ENCODE measurements at regions not wholly inside any gene's neighbourhood (a gene's known extent, or its start where the extent isn't known, plus 50 kb on each side); places are given as distances from the start of the nearest gene placed in this dataset.

GRCh38 chr18:51639541-51639940 lies 442.1 kb upstream of the MEX3C start:
- no peaks in the 10 kb centered on the region for H3K27me3 ChIP-seq (ENCODE audit: control insufficient read depth, insufficient read depth, low read length)
- no peak overlapping the region for H3K4me3 ChIP-seq (ENCODE audit: low read length)
- H3K9me3 ChIP-seq (replicated peaks; ENCODE audit: low read length) = peaks cover 2% of the 10 kb centered on the region
- no peak overlapping the region for H3K9ac ChIP-seq (ENCODE audit: low read depth, low read length)
- no peaks in the 10 kb centered on the region for H3K36me3 ChIP-seq (ENCODE audit: insufficient read depth, low read length)
- H3K4me2 ChIP-seq (ENCODE audit: low read length) = no peak overlapping the region
- no peaks in the 10 kb centered on the region for H3K4me1 ChIP-seq (ENCODE audit: control insufficient read depth, insufficient read depth, low read length)

GRCh38 chr18:51643483-51643882 lies 446.0 kb upstream of the MEX3C start:
- Histone ChIP-seq H3K9me3 (replicated peaks; ENCODE audit: low read length) (peaks cover 11% of the 10 kb centered on the region), H3K4me1 (ENCODE audit: control insufficient read depth, insufficient read depth, low read length) (no peaks in the 10 kb centered on the region), H3K27me3 (ENCODE audit: control insufficient read depth, insufficient read depth, low read length) (no peaks in the 10 kb centered on the region), H3K36me3 (ENCODE audit: insufficient read depth, low read length) (no peaks in the 10 kb centered on the region), H3K9ac (ENCODE audit: low read depth, low read length) (no peak overlapping the region), H3K4me2 (ENCODE audit: low read length) (no peak overlapping the region), H3K4me3 (ENCODE audit: low read length) (no peak overlapping the region)

- no peaks in the 10 kb centered on the region for H3K27me3 ChIP-seq (ENCODE audit: control insufficient read depth, insufficient read depth, low read length)
- H3K9me3 ChIP-seq (replicated peaks; ENCODE audit: low read length) = peaks cover 9% of the 10 kb centered on the region
- H3K4me2 ChIP-seq (ENCODE audit: low read length) = no peak overlapping the region
- no peak overlapping the region for H3K9ac ChIP-seq (ENCODE audit: low read depth, low read length)
- H3K4me1 ChIP-seq (ENCODE audit: control insufficient read depth, insufficient read depth, low read length) = no peaks in the 10 kb centered on the region
- H3K36me3 ChIP-seq (ENCODE audit: insufficient read depth, low read length) = no peaks in the 10 kb centered on the region
- no peak overlapping the region for H3K4me3 ChIP-seq (ENCODE audit: low read length)
Observed at GRCh38 chr18:51645607-51646006, 448.1 kb upstream of the MEX3C start.

- no peak overlapping the region for H3K4me3 ChIP-seq (ENCODE audit: low read length)
- H3K4me1 ChIP-seq (ENCODE audit: control insufficient read depth, insufficient read depth, low read length) = no peaks in the 10 kb centered on the region
- H3K36me3 ChIP-seq (ENCODE audit: insufficient read depth, low read length) = no peaks in the 10 kb centered on the region
- peaks cover 9% of the 10 kb centered on the region for H3K9me3 ChIP-seq (replicated peaks; ENCODE audit: low read length)
- no peak overlapping the region for H3K4me2 ChIP-seq (ENCODE audit: low read length)
- no peaks in the 10 kb centered on the region for H3K27me3 ChIP-seq (ENCODE audit: control insufficient read depth, insufficient read depth, low read length)
- H3K9ac ChIP-seq (ENCODE audit: low read depth, low read length) = no peak overlapping the region
Observed at GRCh38 chr18:51647346-51647745, 449.9 kb upstream of the MEX3C start.

- Histone ChIP-seq H3K4me1 (ENCODE audit: control insufficient read depth, insufficient read depth, low read length) (no peaks in the 10 kb centered on the region), H3K4me2 (ENCODE audit: low read length) (no peak overlapping the region), H3K4me3 (ENCODE audit: low read length) (no peak overlapping the region), H3K9me3 (replicated peaks; ENCODE audit: low read length) (peaks cover 9% of the 10 kb centered on the region), H3K36me3 (ENCODE audit: insufficient read depth, low read length) (no peaks in the 10 kb centered on the region), H3K27me3 (ENCODE audit: control insufficient read depth, insufficient read depth, low read length) (no peaks in the 10 kb centered on the region), H3K9ac (ENCODE audit: low read depth, low read length) (no peak overlapping the region)
Observed at GRCh38 chr18:51647942-51648341, 450.5 kb upstream of the MEX3C start.

GRCh38 chr18:51649796-51650195 lies 452.3 kb upstream of the MEX3C start:
- Histone ChIP-seq H3K4me1 (ENCODE audit: control insufficient read depth, insufficient read depth, low read length) (no peaks in the 10 kb centered on the region), H3K36me3 (ENCODE audit: insufficient read depth, low read length) (no peaks in the 10 kb centered on the region)

GRCh38 chr18:51651761-51652160 lies 454.3 kb upstream of the MEX3C start:
- no peaks in the 10 kb centered on the region for H3K36me3 ChIP-seq (ENCODE audit: insufficient read depth, low read length)
- H3K9me3 ChIP-seq (replicated peaks; ENCODE audit: low read length) = no peaks in the 10 kb centered on the region
- no peaks in the 10 kb centered on the region for H3K27me3 ChIP-seq (ENCODE audit: control insufficient read depth, insufficient read depth, low read length)
- H3K4me3 ChIP-seq (ENCODE audit: low read length) = no peak overlapping the region
- no peak overlapping the region for H3K4me2 ChIP-seq (ENCODE audit: low read length)
- no peak overlapping the region for H3K9ac ChIP-seq (ENCODE audit: low read depth, low read length)
- H3K4me1 ChIP-seq (ENCODE audit: control insufficient read depth, insufficient read depth, low read length) = no peaks in the 10 kb centered on the region

More at GRCh38 chr18:51649796-51650195, 452.3 kb upstream of the MEX3C start:
- Histone ChIP-seq H3K4me3 (ENCODE audit: low read length) (no peak overlapping the region), H3K9ac (ENCODE audit: low read depth, low read length) (no peak overlapping the region), H3K27me3 (ENCODE audit: control insufficient read depth, insufficient read depth, low read length) (no peaks in the 10 kb centered on the region), H3K4me2 (ENCODE audit: low read length) (no peak overlapping the region), H3K9me3 (replicated peaks; ENCODE audit: low read length) (peaks cover 9% of the 10 kb centered on the region)

- Histone ChIP-seq H3K4me3 (ENCODE audit: low read length) (no peak overlapping the region), H3K27me3 (ENCODE audit: control insufficient read depth, insufficient read depth, low read length) (no peaks in the 10 kb centered on the region), H3K9me3 (replicated peaks; ENCODE audit: low read length) (no peaks in the 10 kb centered on the region), H3K4me2 (ENCODE audit: low read length) (no peak overlapping the region), H3K9ac (ENCODE audit: low read depth, low read length) (no peak overlapping the region), H3K4me1 (ENCODE audit: control insufficient read depth, insufficient read depth, low read length) (no peaks in the 10 kb centered on the region), H3K36me3 (ENCODE audit: insufficient read depth, low read length) (no peaks in the 10 kb centered on the region)
Observed at GRCh38 chr18:51653507-51654213, 456.2 kb upstream of the MEX3C start.

- no peaks in the 10 kb centered on the region for H3K4me1 ChIP-seq (ENCODE audit: control insufficient read depth, insufficient read depth, low read length)
- no peak overlapping the region for H3K4me3 ChIP-seq (ENCODE audit: low read length)
- H3K9ac ChIP-seq (ENCODE audit: low read depth, low read length) = no peak overlapping the region
- no peaks in the 10 kb centered on the region for H3K9me3 ChIP-seq (replicated peaks; ENCODE audit: low read length)
- H3K36me3 ChIP-seq (ENCODE audit: insufficient read depth, low read length) = no peaks in the 10 kb centered on the region
- no peaks in the 10 kb centered on the region for H3K27me3 ChIP-seq (ENCODE audit: control insufficient read depth, insufficient read depth, low read length)
- H3K4me2 ChIP-seq (ENCODE audit: low read length) = no peak overlapping the region
Observed at GRCh38 chr18:51654488-51655326, 457.2 kb upstream of the MEX3C start.

GRCh38 chr18:51655327-51655698 lies 457.8 kb upstream of the MEX3C start:
- H3K4me1 ChIP-seq (ENCODE audit: control insufficient read depth, insufficient read depth, low read length) = no peaks in the 10 kb centered on the region
- H3K9ac ChIP-seq (ENCODE audit: low read depth, low read length) = no peak overlapping the region
- no peak overlapping the region for H3K4me3 ChIP-seq (ENCODE audit: low read length)
- no peaks in the 10 kb centered on the region for H3K9me3 ChIP-seq (replicated peaks; ENCODE audit: low read length)
- no peaks in the 10 kb centered on the region for H3K36me3 ChIP-seq (ENCODE audit: insufficient read depth, low read length)
- H3K27me3 ChIP-seq (ENCODE audit: control insufficient read depth, insufficient read depth, low read length) = no peaks in the 10 kb centered on the region
- no peak overlapping the region for H3K4me2 ChIP-seq (ENCODE audit: low read length)

- Histone ChIP-seq H3K4me3 (ENCODE audit: low read length) (no peak overlapping the region), H3K4me1 (ENCODE audit: control insufficient read depth, insufficient read depth, low read length) (no peaks in the 10 kb centered on the region), H3K4me2 (ENCODE audit: low read length) (no peak overlapping the region), H3K9me3 (replicated peaks; ENCODE audit: low read length) (no peaks in the 10 kb centered on the region), H3K9ac (ENCODE audit: low read depth, low read length) (no peak overlapping the region), H3K36me3 (ENCODE audit: insufficient read depth, low read length) (no peaks in the 10 kb centered on the region), H3K27me3 (ENCODE audit: control insufficient read depth, insufficient read depth, low read length) (no peaks in the 10 kb centered on the region)
Observed at GRCh38 chr18:51656249-51656648, 458.8 kb upstream of the MEX3C start.

GRCh38 chr18:51658436-51658835 lies 461.0 kb upstream of the MEX3C start:
- Histone ChIP-seq H3K27me3 (ENCODE audit: control insufficient read depth, insufficient read depth, low read length) (no peaks in the 10 kb centered on the region), H3K4me2 (ENCODE audit: low read length) (no peak overlapping the region), H3K36me3 (ENCODE audit: insufficient read depth, low read length) (no peaks in the 10 kb centered on the region), H3K9ac (ENCODE audit: low read depth, low read length) (no peak overlapping the region), H3K4me3 (ENCODE audit: low read length) (no peak overlapping the region), H3K4me1 (ENCODE audit: control insufficient read depth, insufficient read depth, low read length) (no peaks in the 10 kb centered on the region), H3K9me3 (replicated peaks; ENCODE audit: low read length) (no peaks in the 10 kb centered on the region)
